ENCODE measurements at regions not wholly inside any gene's neighbourhood (a gene's known extent, or its start where the extent isn't known, plus 50 kb on each side); places are given as distances from the start of the nearest gene placed in this dataset.
"Not testable (repeated sequence)": the region's sequence is repeated elsewhere in the genome, so short reads cannot be mapped to it uniquely, and the experiment has no call there.

DNA sequence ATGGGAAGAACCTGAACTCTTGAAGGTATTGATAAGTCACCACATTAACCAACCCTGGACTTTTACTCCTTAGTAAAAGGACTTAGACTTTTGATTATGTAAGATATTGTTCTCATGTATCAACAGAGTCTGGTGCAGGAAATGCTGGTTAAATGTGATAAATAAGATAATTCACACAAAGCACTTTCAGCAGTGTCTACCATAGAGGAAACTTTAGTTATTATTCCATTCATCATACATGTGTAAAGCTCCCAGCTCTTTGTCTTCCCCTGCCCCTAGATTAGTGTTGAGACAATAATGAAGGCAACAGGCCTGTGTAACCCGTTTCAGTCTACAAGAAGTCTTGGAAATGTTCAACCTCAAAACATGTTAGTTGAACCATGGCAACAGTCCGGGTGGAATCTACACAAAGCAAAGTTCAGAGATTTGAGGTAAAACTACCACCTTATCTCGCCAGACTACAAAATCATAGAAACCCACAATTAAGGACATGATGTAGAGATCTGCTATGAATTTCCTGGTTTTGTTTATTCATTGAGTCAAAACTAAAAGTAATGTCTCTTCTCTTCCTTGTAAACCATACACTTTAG is 109.9 kb upstream of the ADO start:
- Histone ChIP-seq H3K27me3 (replicated peaks; ENCODE audit: control insufficient read depth, insufficient read depth, low read length) (no peaks in the 10 kb centered on the region), H3K4me3 (replicated peaks; ENCODE audit: low read depth, low read length) (no peak overlapping the region), H3K36me3 (ENCODE audit: control insufficient read depth, insufficient read depth, low read length) (no peaks in the 10 kb centered on the region)
- TF ChIP-seq CTCF (IDR thresholded peaks at IDR 0.05; ENCODE audit: insufficient read depth, low read length, poor library complexity, severe bottlenecking) = no peak
- no peak for DNase-seq (ENCODE audit: extremely low read depth, insufficient read length)

DNA sequence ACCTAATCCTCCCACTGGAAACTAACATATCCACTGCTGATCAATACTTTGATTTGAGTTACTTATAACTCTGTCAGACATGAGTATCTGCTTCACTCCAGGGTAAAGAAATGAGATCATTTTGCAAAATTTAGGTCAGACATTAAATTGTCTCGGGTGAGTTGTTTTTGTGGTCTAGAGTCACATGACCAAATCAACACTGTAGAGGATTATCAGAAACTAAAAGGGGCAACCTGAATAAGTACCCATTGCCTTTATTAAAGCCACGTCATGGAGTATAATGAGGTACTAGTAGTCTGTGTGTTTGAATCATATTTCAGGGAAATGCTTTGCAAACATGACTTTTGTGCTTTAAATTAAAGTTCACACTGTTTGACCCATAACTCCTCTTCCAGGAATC is 107.7 kb upstream of the ADO start:
- no peaks in the 10 kb centered on the region for H3K36me3 ChIP-seq (ENCODE audit: control insufficient read depth, insufficient read depth, low read length)
- no peaks in the 10 kb centered on the region for H3K27me3 ChIP-seq (replicated peaks; ENCODE audit: control insufficient read depth, insufficient read depth, low read length)
- no peak for TF ChIP-seq CTCF (IDR thresholded peaks at IDR 0.05; ENCODE audit: insufficient read depth, low read length, poor library complexity, severe bottlenecking)
- no peak overlapping the region for H3K4me3 ChIP-seq (replicated peaks; ENCODE audit: low read depth, low read length)
- DNase-seq (ENCODE audit: extremely low read depth, insufficient read length) = no peak

DNA sequence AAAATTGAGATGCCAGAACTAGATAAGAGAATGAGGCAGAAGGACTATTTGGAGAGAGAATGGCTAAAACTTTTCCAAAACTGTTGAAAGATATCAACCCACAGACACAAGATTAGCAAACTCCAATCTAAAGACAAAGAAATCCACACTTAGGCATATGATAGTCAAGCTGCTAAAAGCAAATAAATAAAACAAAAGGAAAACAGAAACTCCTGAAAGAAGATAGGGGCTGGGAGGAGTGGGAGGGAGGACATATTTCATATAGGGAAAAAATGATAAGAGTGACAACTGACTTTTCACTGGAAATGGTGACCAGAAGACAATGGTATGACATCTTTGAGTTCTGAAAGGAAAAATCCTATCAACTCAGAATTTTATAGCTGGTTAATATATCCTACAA is 105.4 kb upstream of the ADO start:
- TF ChIP-seq CTCF (IDR thresholded peaks at IDR 0.05; ENCODE audit: insufficient read depth, low read length, poor library complexity, severe bottlenecking) = no peak
- no peaks in the 10 kb centered on the region for H3K36me3 ChIP-seq (ENCODE audit: control insufficient read depth, insufficient read depth, low read length)
- DNase-seq (ENCODE audit: extremely low read depth, insufficient read length) = no peak
- H3K27me3 ChIP-seq (replicated peaks; ENCODE audit: control insufficient read depth, insufficient read depth, low read length) = no peaks in the 10 kb centered on the region
- no peak overlapping the region for H3K4me3 ChIP-seq (replicated peaks; ENCODE audit: low read depth, low read length)

DNA sequence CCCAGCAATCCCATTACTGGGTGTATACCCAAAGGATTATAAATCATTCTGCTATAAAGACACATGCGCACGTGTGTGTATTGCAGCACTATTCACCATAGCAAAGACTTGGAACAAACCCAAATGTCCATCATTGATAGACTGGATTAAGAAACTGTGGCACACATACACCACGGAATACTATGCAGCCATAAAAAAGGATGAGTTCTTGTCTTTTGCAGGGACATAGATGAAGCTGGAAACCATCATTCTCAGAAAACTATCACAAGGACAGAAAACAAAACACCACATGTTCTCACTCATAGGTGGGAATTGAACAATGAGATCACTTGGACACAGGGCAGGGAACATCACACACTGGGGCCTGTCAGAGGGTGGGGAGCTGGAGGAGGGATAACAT is 100.4 kb upstream of the ADO start:
- H3K4me3 ChIP-seq (replicated peaks; ENCODE audit: low read depth, low read length); H3K36me3 ChIP-seq (ENCODE audit: control insufficient read depth, insufficient read depth, low read length); DNase-seq (ENCODE audit: extremely low read depth, insufficient read length); H3K27me3 ChIP-seq (replicated peaks; ENCODE audit: control insufficient read depth, insufficient read depth, low read length): not testable (repeated sequence)

DNA sequence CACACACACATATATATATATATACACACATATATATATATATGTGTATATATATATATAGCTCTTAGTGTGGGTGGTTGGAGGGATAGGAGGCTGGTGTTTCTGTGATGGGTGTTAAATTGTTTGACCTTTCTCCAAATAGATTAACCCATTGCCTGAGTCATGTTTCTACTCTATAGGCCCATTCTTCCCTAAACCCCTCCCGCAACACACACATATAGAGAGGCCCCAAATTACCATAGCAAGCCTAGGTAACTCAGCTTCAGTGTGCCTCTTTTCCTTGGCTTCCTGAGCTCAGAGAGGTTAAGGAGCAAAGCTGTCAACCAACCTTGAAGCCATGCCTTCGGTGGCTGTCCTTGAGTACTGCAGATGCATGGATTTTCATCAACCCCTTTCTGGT is 98.7 kb upstream of the ADO start:
- no peaks in the 10 kb centered on the region for H3K36me3 ChIP-seq (ENCODE audit: control insufficient read depth, insufficient read depth, low read length)
- no peaks in the 10 kb centered on the region for H3K27me3 ChIP-seq (replicated peaks; ENCODE audit: control insufficient read depth, insufficient read depth, low read length)
- no peak for DNase-seq (ENCODE audit: extremely low read depth, insufficient read length)
- no peak for TF ChIP-seq CTCF (IDR thresholded peaks at IDR 0.05; ENCODE audit: insufficient read depth, low read length, poor library complexity, severe bottlenecking)
- no peak overlapping the region for H3K4me3 ChIP-seq (replicated peaks; ENCODE audit: low read depth, low read length)

DNA sequence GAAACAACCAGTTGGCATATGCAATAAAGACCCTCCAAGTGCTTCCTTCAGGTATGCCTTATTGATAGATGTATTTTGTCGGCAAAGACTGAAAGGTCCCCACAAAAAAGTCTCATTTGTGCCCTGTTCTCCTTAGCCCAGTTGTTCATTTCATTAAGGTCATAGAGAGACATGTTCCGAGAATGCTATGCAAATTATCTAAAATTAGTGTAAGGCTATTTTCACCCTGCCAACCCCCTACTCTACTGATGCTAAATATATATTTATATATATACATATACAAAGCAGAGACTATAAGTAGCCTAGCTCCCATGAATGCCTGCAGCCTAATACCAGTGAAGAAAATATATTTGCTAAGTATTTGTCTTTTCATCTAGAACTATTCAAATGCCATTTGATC is 96.7 kb upstream of the ADO start:
- no peak for DNase-seq (ENCODE audit: extremely low read depth, insufficient read length)
- TF ChIP-seq CTCF (IDR thresholded peaks at IDR 0.05; ENCODE audit: insufficient read depth, low read length, poor library complexity, severe bottlenecking) = no peak
- H3K27me3 ChIP-seq (replicated peaks; ENCODE audit: control insufficient read depth, insufficient read depth, low read length) = no peaks in the 10 kb centered on the region
- peak overlapping the region; percentile 18 for H3K4me3 ChIP-seq (replicated peaks; ENCODE audit: low read depth, low read length)
- H3K36me3 ChIP-seq (ENCODE audit: control insufficient read depth, insufficient read depth, low read length) = no peaks in the 10 kb centered on the region

Measured in GM06990 (cell line).